HepG2 (cell line): ENCODE measurements at regions not wholly inside any gene's neighbourhood (a gene's known extent, or its start where the extent isn't known, plus 50 kb on each side); places are given as distances from the start of the nearest gene placed in this dataset.

Experiments used
- ATAC-seq: fragments of 200-7000 bp; cut with Tn5 transposase; 3 replicates; pipeline ENCODE4 v1.9.1; 2020; ENCODE audit warnings: mild to moderate bottlenecking, moderate library complexity
- BruUV-seq: library from RNA; stranded (reverse); fragments of 400-500 nt; replicated peaks from 2 replicates; lab custom pipeline; 2021; lab: Mats Ljungman, UMichigan
- CTCF ChIA-PET: fragments of 300-600 bp; formaldehyde crosslinking; extraction: SDS; loops from one replicate; lab custom pipeline; 2021; ENCODE audit warnings: low total read pairs, inconsistent platforms, low intra/inter-chr PET ratio; lab: Yijun Ruan, JAX
- POLR2A ChIA-PET: fragments of 350-600 bp; sonication (Branson Sonifier 250); formaldehyde crosslinking; loops from one replicate; lab custom pipeline; 2020; ENCODE audit warnings: antibody characterized with exemption, inconsistent platforms; lab: Yijun Ruan, JAX
- DNase-seq: peaks from one replicate; pipeline ENCODE4 v3.0.0-alpha.2; 2015; ENCODE audit warnings: low spot score
- FAIRE-seq: peaks from 3 replicates; lab custom pipeline; 2011; peaks lifted over from hg19 to GRCh38; lab: Jason Lieb, UNC
- H2AFZ ChIP-seq: one replicate; pipeline ENCODE4 v1.6.1; 2011; ENCODE audit warnings: low read length, inconsistent platforms
- H3K27ac ChIP-seq: fragments of 300-600 bp; 3 replicates; pipeline ENCODE4 v1.8.0; 2011; ENCODE audit warnings: mixed run types, mild to moderate bottlenecking, mixed read lengths, low read length, inconsistent platforms; ENCODE audit not compliant: insufficient read depth; ENCODE audit errors: extremely low read length
- H3K27me3 ChIP-seq, 2 experiments: fragments of 200-600 bp in 1 of 2; 2 replicates in 1 of 2; 3 replicates in 1 of 2; pipeline versions ENCODE4 v1.6.0 to v1.8.0; 2011; ENCODE audit warnings: low read length in 2 of 2, mild to moderate bottlenecking in 2 of 2, moderate library complexity in 2 of 2, inconsistent platforms in 1 of 2; ENCODE audit not compliant: insufficient read depth in 2 of 2, control insufficient read depth in 1 of 2
- H3K36me3 ChIP-seq, 2 experiments: fragments of 200-600 bp in 1 of 2; replicated peaks in 1 of 2; 2 replicates in 1 of 2; 3 replicates in 1 of 2; pipeline versions ENCODE4 v1.5.1 to v1.8.0; 2011; ENCODE audit warnings: low read length in 2 of 2, inconsistent platforms in 1 of 2; ENCODE audit not compliant: insufficient read depth in 2 of 2, control insufficient read depth in 1 of 2
- H3K4me1 ChIP-seq: 2 replicates; pipeline ENCODE4 v1.5.1; 2012; ENCODE audit warnings: low read length, inconsistent platforms; ENCODE audit not compliant: insufficient read depth
- H3K4me2 ChIP-seq: 2 replicates; pipeline ENCODE4 v1.6.0; 2011; ENCODE audit warnings: low read depth, low read length, inconsistent platforms
- H3K4me3 ChIP-seq, 3 experiments: fragments of 200-600 bp in 1 of 3; sonication (generic), shearing (Covaris generic) in 1 of 3; replicated peaks in 1 of 3; 2 replicates each; pipeline ENCODE4 v1.5.1; 2011 to 2016; ENCODE audit warnings: low read length in 3 of 3, inconsistent platforms in 2 of 3, low read depth in 2 of 3, mild to moderate bottlenecking in 2 of 3, control low read depth in 1 of 3, mixed read lengths in 1 of 3; ENCODE audit not compliant: insufficient read depth in 1 of 3
- H3K79me2 ChIP-seq: one replicate; pipeline ENCODE4 v1.6.1; 2011; ENCODE audit warnings: low read length, inconsistent platforms; ENCODE audit not compliant: insufficient read depth
- H3K9ac ChIP-seq: 2 replicates; pipeline ENCODE4 v1.6.0; 2011; ENCODE audit warnings: mild to moderate bottlenecking, low read depth, low read length, inconsistent platforms; ENCODE audit not compliant: insufficient read depth
- H3K9me3 ChIP-seq: 2 replicates; pipeline ENCODE4 v1.5.1; 2012; ENCODE audit warnings: mild to moderate bottlenecking, low read length
- H4K20me1 ChIP-seq: 2 replicates; pipeline ENCODE4 v1.6.0; 2011; ENCODE audit warnings: inconsistent platforms, mild to moderate bottlenecking, low read length, moderate library complexity; ENCODE audit not compliant: insufficient read depth
- DRAP1 ChIP-seq: IDR thresholded peaks from 2 replicates; pipeline ENCODE4 v1.6.1; 2016; ENCODE audit warnings: missing genetic modification reagents, missing compliant biosample characterization
- EP300 ChIP-seq, 3 experiments: sonication (generic) in 1 of 3; formaldehyde crosslinking in 1 of 3; IDR thresholded peaks; 2 replicates each; pipeline versions ENCODE4 v1.5.1 to v1.6.1; 2011 to 2020; ENCODE audit warnings: low read depth in 2 of 3, low read length in 2 of 3, borderline replicate concordance in 1 of 3, improper control_type of control experiment in 1 of 3, mild to moderate bottlenecking in 1 of 3, missing genetic modification reagents in 1 of 3, moderate library complexity in 1 of 3
- HOXA3 ChIP-seq: sonication (generic); formaldehyde crosslinking; IDR thresholded peaks from 2 replicates; pipeline ENCODE4 v1.5.0; 2020; ENCODE audit warnings: missing genetic modification reagents
- NFE2L2 ChIP-seq: fragments of 150-350 bp; IDR thresholded peaks from 2 replicates; pipeline ENCODE4 v1.6.1; 2014; ENCODE audit warnings: low read length
- TRAFD1 ChIP-seq: sonication (generic); formaldehyde crosslinking; IDR thresholded peaks from 2 replicates; pipeline ENCODE4 v1.5.1; 2020; ENCODE audit warnings: missing genetic modification reagents, mild to moderate bottlenecking, borderline replicate concordance
- ZNF234 ChIP-seq: sonication (generic); formaldehyde crosslinking; conservative IDR thresholded peaks from 2 replicates; pipeline ENCODE4 v1.5.1; 2020; ENCODE audit warnings: mild to moderate bottlenecking, missing genetic modification reagents
- ZNF629 ChIP-seq: sonication (generic); formaldehyde crosslinking; conservative IDR thresholded peaks from 2 replicates; pipeline ENCODE4 v1.5.0; 2020; ENCODE audit warnings: missing genetic modification reagents
- in situ Hi-C: cut with HindIII; loops from 2 replicates; pipeline ENCODE4 v1.10.0; 2017; ENCODE audit warnings: low pct_unique_long_range_greater_than_20kb; ENCODE audit not compliant: extremely low pct_ligation_motif_present
- intact Hi-C: fragments of 100-400 bp; cut with micrococcal nuclease; formaldehyde crosslinking; loops from one replicate; pipeline ENCODE4 v1.10.0; 2022; ENCODE audit not compliant: unreplicated experiment

GRCh38 chr4:147076728-147077127 is 131.1 kb upstream of the TTC29 start:
- ATAC-seq = no peak
- no peak for DNase-seq
- no peaks in the 10 kb centered on the region for H3K79me2 ChIP-seq
- no peaks in the 10 kb centered on the region for H3K4me1 ChIP-seq
- FAIRE-seq = no peak
- H3K9ac ChIP-seq = no peak overlapping the region
- H3K27ac ChIP-seq = no peak overlapping the region
- H3K4me3 ChIP-seq = no peak overlapping the region
- no peaks in the 10 kb centered on the region for H4K20me1 ChIP-seq
- no TSS peak for BruUV-seq
- H3K36me3 ChIP-seq = no peaks in the 10 kb centered on the region
- in situ Hi-C loops (loop anchor here (25.0 kb wide), 1 partner anchor 739 kb away; no protein-coding TSS in a partner anchor), intact Hi-C loops (no loop called here)
- no peak overlapping the region for H2AFZ ChIP-seq
- peaks cover 15% of the 10 kb centered on the region for H3K9me3 ChIP-seq
- ChIA-PET POLR2A (no interaction called here), CTCF (no interaction called here)
- TF ChIP-seq DRAP1 (no peak), NFE2L2 (no peak), TRAFD1 (CRISPR knock-in tag) (no peak), ZNF629 (CRISPR knock-in tag) (no peak), EP300 (IDR thresholded peaks at IDR 0.05; ENCODE audit: low read depth in 2 of 2, low read length in 2 of 2) (no peak), EP300 (CRISPR knock-in tag; IDR thresholded peaks at IDR 0.05; ENCODE audit: borderline replicate concordance) (no peak), ZNF234 (no peak), HOXA3 (CRISPR knock-in tag) (no peak)
- H3K27me3 ChIP-seq = peaks cover 0 to 3% of the 10 kb centered on the region in 2 experiments; a peak in 1 of 5 replicates
- no peak overlapping the region for H3K4me2 ChIP-seq
